Mucosa of descending colon (tissue), 3 donors: ENCODE measurements at regions not wholly inside any gene's neighbourhood (a gene's known extent, or its start where the extent isn't known, plus 50 kb on each side); places are given as distances from the start of the nearest gene placed in this dataset.

Experiments
- ATAC-seq: fragments of 200-7000 bp; cut with Tn5 transposase; one replicate; pipeline ENCODE4 v1.9.1; 2020; ENCODE audit warnings: mild to moderate bottlenecking, moderate library complexity
- DNase-seq, 3 donors: peaks; one replicate each; pipeline ENCODE4 v3.0.0-alpha.2; 2020
- H3K36me3 ChIP-seq: fragments of 200-600 bp; one replicate; pipeline ENCODE4 v1.8.0; 2021; ENCODE audit warnings: low read depth, mild to moderate bottlenecking
- H3K4me1 ChIP-seq: fragments of 200-600 bp; one replicate; pipeline ENCODE4 v1.8.0; 2021; ENCODE audit warnings: low read depth, mild to moderate bottlenecking
- H3K4me3 ChIP-seq: fragments of 200-600 bp; one replicate; pipeline ENCODE4 v1.8.0; 2021; ENCODE audit warnings: mild to moderate bottlenecking
- H3K9me3 ChIP-seq: fragments of 200-600 bp; one replicate; pipeline ENCODE4 v1.8.0; 2021; ENCODE audit warnings: mild to moderate bottlenecking
- intact Hi-C, 2 donors: fragments of 100-400 bp; cut with DNase I in 1 of 2; cut with micrococcal nuclease in 1 of 2; formaldehyde crosslinking; loops; one replicate each; pipeline versions ENCODE4 v1.11.0 to v1.11.1; 2022; cut with DNase I, micrococcal nuclease
- TF ChIP-seq, protein P1 (sequence below): fragments of 200-600 bp; IDR thresholded peaks from one replicate; pipeline ENCODE4 v1.8.0; 2022; ENCODE audit warnings: antibody characterized with exemption, mild to moderate bottlenecking
- donor health status: DM: no; HTN: no; CAD: no; lungs with moderate emphysema.
- donor health status: DM: no; HTN: no; CAD: no.
- donor health status: DM: no; HTN: yes; CAD: no.

DNA sequence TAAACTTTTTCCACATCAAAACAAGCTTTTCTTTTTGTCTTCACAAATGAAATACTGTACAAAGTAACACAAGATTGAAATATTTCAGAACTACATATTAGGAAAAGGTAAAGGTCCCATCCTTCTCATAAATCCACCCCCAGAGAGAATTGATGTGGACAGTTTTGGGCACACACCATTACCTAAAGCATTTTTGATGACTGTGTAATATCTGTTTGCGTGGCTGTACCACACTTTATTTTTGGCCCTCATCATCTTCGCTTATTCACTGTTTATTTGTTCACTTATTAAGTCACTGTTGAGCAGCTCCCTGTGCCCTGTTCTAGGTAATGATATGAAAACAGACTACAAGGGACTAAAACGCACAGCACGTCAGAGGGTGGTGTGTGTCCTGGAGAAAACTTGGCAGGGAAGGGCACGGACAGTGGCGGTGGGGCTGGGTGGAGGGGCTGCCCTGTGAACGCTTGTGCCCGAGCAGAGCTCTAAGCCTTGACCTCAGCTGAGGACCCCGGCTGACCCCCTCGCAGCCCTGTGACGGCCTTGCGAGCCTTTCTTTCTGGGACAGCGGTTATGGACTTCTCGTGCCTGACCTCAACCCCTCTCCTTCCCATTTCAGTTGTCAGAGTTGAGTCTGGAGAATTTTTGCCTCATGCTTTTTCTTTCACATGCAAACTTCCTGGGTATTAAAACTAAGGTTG lies 241.3 kb downstream of the EMX2 start:
- no peak for ATAC-seq
- intact Hi-C loops: no loop called here

DNA sequence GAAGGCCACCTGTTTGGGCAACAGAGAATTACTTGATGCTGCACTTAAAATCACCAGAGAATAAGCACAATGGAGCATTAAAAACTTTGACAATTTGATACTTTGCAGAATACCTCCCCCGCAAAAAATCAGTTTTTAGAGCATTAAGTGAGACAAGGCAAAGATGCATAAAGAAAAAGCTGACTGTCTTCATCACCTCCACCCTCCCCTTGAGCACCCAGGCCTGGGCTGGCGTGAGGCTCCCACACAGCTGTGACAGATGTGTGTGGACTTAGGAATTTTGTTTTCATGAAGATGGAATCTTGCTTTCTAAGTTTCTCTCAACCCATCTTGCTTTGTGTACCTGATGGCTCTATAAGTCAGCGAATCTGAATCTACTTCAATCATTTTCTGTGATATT lies 242.2 kb downstream of the EMX2 start:
- ATAC-seq: no peak
- intact Hi-C loops: no loop called here
- TF ChIP-seq, protein P1, sequence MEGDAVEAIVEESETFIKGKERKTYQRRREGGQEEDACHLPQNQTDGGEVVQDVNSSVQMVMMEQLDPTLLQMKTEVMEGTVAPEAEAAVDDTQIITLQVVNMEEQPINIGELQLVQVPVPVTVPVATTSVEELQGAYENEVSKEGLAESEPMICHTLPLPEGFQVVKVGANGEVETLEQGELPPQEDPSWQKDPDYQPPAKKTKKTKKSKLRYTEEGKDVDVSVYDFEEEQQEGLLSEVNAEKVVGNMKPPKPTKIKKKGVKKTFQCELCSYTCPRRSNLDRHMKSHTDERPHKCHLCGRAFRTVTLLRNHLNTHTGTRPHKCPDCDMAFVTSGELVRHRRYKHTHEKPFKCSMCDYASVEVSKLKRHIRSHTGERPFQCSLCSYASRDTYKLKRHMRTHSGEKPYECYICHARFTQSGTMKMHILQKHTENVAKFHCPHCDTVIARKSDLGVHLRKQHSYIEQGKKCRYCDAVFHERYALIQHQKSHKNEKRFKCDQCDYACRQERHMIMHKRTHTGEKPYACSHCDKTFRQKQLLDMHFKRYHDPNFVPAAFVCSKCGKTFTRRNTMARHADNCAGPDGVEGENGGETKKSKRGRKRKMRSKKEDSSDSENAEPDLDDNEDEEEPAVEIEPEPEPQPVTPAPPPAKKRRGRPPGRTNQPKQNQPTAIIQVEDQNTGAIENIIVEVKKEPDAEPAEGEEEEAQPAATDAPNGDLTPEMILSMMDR: no peak
- H3K9me3 ChIP-seq: no peaks in the 10 kb centered on the region
- DNase-seq: no peak
- no peaks in the 10 kb centered on the region for H3K36me3 ChIP-seq
- H3K4me3 ChIP-seq: no peak overlapping the region
- no peaks in the 10 kb centered on the region for H3K4me1 ChIP-seq

More for the DNA sequence above, 241.3 kb downstream of the EMX2 start:
- TF ChIP-seq, protein P1: no peak
- Histone ChIP-seq H3K4me1 (no peaks in the 10 kb centered on the region), H3K36me3 (no peaks in the 10 kb centered on the region), H3K9me3 (no peaks in the 10 kb centered on the region), H3K4me3 (no peak overlapping the region)
- DNase-seq: peak in 1 of 3 donors; percentile 48

DNA sequence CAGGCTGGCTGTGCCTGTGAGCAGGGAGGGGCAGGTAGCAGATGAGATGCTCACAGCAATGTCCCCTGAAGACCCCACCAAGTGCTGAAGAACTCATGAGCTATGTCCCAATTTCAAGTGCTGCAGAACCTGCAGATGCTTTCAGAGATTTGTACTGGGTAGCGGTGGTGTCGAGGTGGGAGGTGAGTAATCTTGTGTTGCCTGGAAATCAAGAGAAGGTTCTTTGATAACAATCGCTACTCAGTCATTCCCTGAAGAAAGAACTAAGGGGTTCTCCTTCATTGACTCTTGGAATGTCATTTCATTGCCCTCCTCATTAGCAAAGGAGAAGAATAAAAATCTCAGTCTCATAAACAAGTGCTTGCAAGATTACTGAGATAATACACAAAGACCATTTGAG lies 246.4 kb downstream of the EMX2 start:
- DNase-seq: no peak
- H3K36me3 ChIP-seq: no peaks in the 10 kb centered on the region
- H3K9me3 ChIP-seq: no peaks in the 10 kb centered on the region
- intact Hi-C loops: no loop called here
- TF ChIP-seq, protein P1: no peak
- no peak overlapping the region for H3K4me3 ChIP-seq
- H3K4me1 ChIP-seq: no peaks in the 10 kb centered on the region
- ATAC-seq: no peak

DNA sequence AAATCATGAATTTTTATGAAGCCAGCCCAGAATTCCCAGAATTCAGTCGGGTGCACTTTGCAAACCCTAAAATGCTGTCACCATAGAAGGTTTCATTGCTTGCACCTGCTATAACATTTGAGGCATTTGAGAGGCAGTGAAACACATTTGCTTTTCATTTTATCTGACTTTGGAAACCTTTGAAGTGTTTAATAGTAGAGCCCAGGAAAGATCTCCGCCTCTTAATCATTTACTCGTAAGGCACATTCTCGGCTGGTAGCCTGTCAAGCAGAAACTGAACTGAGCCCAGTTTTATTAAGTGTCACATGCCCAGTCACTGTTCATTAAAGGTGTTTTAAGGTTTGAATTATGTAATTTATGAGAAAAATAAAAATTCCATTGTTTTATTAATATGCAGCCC lies 247.6 kb downstream of the EMX2 start:
- no peaks in the 10 kb centered on the region for H3K9me3 ChIP-seq
- no peak for DNase-seq
- no peak for ATAC-seq
- no peak overlapping the region for H3K4me3 ChIP-seq
- no peaks in the 10 kb centered on the region for H3K4me1 ChIP-seq
- TF ChIP-seq, protein P1: no peak
- intact Hi-C loops: no loop called here
- no peaks in the 10 kb centered on the region for H3K36me3 ChIP-seq

DNA sequence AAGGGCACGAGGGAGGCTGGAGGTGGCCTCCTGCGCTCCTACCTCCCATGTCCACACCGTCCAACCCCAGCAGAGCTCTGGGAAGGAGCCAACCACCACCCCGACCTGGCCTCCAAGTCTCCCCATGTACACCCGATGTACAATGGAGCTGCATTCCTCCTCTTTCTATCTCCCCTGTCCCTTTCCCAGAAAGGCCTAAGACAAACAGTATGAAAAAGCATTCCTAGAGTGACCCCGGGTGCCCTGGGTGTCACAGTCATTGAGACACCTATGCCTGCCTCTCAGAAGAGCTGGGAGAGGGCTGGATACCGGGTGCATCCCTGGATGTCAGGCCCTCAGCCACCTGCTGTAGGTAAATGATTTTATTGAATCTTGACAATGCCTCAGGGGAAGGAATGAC lies 248.1 kb downstream of the EMX2 start:
- TF ChIP-seq, protein P1: no peak
- Histone ChIP-seq H3K36me3 (no peaks in the 10 kb centered on the region), H3K4me1 (no peaks in the 10 kb centered on the region), H3K9me3 (no peaks in the 10 kb centered on the region), H3K4me3 (no peak overlapping the region)
- DNase-seq (no peak), ATAC-seq (no peak)
- intact Hi-C loops: no loop called here

DNA sequence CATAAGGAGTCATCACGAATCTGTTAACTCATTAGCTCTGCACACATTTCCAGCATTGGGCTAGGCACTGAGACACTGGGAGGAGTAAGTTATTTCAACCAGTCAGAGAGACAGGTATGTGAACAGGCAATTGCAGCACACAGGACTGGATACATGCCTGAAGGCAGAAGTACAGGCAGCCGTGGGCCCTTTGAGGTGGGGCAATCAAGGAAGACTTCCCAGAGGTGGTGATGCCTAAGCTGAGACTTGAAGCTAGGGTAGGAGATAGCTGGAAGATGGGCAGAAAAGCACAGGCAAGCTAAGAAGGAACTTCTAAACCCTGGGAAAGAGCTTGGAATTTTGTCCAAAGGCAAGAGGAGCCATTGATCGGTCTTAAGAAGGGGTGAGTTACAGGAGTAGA lies 249.7 kb downstream of the EMX2 start:
- ATAC-seq: no peak
- Histone ChIP-seq H3K4me3 (no peak overlapping the region), H3K36me3 (no peaks in the 10 kb centered on the region), H3K9me3 (no peaks in the 10 kb centered on the region), H3K4me1 (no peaks in the 10 kb centered on the region)
- DNase-seq: no peak
- TF ChIP-seq, protein P1: no peak
- intact Hi-C loops: no loop called here
